HG02763 (cell line): ENCODE measurements at regions not wholly inside any gene's neighbourhood (a gene's known extent, or its start where the extent isn't known, plus 50 kb on each side); places are given as distances from the start of the nearest gene placed in this dataset.
"Not testable (repeated sequence)": the region's sequence is repeated elsewhere in the genome, so short reads cannot be mapped to it uniquely, and the experiment has no call there.

Source experiments
- ATAC-seq: cut with Tn5 transposase; IDR thresholded peaks from one replicate; pipeline ENCODE4 v1.9.1; 2021; ENCODE audit warnings: mild to moderate bottlenecking, moderate library complexity; ENCODE audit not compliant: unreplicated experiment

DNA sequence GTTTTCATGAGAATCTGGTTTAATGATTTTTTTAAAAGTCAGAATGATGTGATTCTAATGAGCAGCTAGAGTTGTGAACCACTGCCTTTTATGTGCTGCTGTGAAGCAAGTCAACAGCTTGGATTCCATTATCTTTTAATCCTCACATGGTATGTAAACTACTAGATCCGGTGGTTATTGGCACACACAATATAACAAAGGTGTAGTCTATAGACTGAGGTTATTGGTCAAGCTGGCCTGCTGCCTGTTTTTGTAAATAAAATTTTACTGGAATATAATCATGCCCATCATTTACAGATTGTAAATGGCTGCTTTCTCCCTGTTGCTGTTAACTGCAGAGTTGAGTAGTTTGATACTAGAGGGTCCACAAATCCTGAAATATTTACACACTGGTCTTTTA is 103.1 kb downstream of the OTOL1 start:
- ATAC-seq, result no peak

DNA sequence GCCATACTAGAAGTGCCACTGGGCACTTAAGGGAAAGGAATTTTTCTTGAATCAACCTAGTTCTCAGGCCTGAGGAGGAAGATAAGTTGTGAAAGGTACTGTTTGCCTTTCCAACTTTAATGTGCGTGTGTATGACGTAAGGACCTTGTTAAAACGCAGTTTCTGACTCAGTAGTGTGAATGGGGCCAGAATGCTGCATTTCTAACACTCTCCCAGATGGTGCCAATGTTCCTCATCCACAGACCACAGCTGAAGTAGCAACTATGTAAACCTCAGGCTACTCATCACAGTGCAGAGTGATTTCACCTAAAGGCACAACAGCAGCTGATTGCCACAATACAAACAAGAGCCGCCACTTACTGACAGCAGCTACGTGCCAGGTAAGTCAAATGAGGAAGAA is 103.6 kb downstream of the OTOL1 start:
- no peak for ATAC-seq

DNA sequence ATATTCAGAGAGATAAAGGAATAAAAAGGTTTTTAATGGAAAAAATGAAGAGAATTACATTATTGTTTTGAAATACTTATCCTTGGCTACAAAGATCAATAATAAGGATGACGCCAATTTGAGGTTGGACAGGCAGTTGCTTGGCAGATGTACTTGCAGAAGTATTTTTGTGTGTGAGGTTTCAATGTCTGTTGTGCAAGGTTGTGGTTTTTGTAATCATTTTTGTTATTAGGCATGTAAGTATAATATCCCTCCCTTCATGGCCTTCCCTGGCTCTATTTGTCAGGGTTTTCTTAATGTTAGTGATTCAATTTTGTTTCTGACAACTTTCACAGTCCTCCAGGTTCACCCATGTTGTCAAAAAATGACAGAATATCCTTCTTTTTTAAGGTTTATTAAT is 105.9 kb downstream of the OTOL1 start:
- no peak for ATAC-seq

DNA sequence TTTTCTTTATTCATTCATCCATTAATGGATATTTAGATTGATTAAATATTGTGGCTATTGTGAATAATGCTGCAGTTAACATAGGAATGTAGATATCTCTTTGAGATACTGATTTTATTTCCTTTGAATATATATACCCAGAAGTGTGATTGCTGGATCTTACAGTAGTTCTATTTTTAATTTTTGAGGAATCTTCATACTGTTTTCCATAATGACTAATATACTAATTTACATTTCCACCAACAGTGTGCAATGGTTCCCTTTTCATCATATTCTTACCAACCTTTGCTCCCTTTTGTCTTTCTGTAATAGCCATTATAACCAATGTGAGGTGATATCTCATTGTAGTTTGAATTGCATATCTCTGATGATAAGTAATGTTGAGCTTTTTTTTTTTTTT is 106.3 kb downstream of the OTOL1 start:
- ATAC-seq, result no peak

DNA sequence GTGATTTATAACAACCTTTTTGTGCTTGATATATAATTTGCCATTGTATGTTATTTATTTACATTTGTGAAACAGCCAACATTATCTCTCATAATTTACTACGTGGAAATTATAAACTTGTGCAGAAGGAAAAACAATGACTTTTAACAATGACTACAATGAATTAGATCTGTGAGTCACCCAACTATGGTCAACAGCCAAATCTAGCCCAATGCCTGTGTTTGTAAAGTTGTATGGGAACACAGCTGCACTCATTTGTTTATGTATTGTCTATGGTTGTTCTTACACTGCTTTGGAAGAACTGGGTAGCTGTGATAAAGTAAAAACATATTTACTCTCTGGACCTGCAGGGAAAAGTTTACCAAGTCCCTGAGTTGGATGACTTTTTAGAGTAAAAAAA is 110.4 kb downstream of the OTOL1 start:
- ATAC-seq, result no peak

DNA sequence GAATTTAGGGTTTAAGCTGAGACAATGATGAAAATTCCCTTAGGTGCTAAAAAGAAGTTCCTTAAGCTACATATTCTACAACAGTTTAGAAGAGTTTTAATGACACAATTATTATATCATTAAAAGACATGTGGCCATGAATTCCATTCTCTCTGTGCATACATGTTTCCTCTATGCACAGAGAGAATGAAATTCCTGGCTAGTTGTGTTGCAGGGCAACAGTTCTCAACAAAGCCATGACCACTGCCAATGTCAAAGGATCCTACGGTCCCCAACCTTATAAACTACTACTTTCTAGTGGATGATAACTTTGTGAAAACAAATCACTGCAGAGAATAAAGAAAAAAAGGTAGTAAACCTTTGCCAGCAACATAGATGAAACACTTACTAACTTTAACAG is 122.7 kb downstream of the OTOL1 start:
- no peak for ATAC-seq

DNA sequence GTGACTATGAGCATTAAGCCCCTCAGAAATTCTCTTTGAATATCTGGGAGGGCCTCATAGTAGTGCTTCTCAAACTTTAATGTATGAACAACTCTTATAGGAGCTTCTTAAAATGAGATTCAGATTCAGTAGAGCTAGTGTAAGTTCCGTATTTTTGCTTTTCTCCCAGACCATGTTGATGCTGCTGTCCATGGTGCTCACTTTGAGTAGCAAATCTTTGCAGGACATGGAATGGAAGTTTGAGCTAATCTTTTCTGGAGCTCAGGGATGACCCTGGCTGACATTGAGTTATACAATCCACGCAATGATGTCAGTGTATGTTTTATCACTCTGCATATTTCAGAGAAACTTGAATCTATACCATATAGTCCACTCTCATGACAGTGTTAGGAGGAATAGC is 134.2 kb downstream of the OTOL1 start:
- no peak for ATAC-seq

DNA sequence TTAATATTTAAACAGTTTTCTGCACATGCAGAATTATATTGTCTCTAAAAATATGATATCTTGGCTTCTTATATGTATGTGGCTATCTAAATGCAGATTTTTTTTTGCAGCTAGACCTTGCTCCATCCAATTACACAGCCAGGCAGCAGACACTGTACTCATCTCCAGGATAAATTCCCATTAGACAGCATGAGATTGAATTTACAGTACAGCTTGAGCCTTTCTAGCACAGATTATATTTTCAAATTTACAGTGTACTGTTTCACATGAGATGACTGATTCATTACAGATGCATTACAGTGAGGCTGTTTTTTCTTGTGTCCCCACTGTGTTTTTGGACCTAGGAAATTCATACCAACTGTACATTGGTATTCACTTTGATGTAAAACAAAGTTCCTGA is 134.9 kb downstream of the OTOL1 start:
- ATAC-seq, result no peak

DNA sequence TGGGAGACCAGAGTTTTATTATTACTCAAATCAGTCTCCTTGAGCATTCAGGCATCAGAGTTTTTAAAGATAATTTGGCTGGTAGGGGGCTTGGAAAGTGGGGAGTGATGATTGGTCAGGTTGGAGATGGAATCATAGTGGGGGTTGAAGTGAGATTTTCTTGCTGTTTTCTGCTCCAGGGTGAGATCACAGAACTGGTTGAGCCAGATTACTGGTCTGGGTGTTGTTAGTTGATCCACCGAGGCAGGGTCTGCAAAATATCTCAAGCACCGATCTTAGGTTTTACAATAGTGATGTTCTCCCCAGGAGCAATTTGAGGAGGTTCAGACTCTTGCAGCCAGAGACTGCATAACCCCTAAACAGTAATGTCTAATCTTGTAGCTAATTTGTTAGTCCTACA is 141.0 kb downstream of the OTOL1 start:
- no peak for ATAC-seq

DNA sequence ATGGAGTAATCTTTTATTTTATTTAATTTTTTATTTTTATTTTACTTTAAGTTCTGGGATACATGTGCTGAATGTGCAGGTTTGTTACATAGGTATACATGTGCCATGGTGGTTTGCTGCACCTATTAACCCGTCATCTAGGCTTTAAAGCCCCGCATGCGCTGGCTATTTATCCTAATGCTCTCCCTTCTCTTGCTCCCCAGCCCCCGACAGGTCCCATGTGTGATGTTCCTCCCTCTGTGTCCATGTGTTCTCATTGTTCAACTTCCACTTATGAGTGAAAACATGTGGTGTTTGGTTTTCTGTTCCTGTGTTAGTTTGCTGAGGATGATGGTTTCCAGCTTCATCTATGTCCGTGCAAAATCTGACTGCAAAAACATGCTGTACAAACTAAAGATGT is 142.5 kb downstream of the OTOL1 start:
- ATAC-seq, result not testable (repeated sequence)

DNA sequence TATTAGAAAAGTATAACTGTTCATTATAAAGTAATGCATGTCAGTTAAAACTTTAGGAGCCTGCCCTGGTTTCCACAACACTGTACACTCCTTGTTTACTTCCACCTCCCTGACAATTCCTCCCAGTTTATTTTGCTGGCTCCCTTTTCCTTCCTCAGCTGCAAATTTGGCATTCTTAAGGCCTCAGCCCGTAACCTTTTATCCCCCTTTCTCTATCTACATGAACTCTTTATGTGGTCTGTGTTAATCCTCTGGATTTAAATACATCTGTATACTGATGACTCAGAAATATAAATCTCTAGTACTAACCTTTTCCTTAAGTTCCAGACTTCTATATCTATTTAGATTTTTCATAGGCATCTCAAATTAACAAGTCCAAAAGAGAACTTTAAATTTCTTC is 143.6 kb downstream of the OTOL1 start:
- no peak for ATAC-seq

DNA sequence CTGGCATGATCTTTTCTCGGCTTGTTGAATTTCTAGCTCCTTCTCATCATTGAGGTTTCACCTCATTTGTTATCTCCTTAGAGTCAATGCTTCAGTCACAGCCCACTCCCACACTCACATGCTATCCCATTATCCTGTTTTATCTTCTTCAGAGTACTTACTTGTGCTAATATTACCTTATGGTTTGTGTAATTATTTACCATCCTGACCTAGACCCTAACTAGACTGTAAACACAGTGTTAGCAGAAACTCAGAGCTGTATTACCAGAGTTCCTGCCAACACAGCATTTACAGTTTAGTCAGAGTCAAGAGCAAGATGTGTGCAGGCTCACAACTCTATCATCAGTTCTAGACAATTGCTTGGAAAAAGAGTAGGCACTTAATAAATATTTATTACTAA is 144.7 kb downstream of the OTOL1 start:
- no peak for ATAC-seq

DNA sequence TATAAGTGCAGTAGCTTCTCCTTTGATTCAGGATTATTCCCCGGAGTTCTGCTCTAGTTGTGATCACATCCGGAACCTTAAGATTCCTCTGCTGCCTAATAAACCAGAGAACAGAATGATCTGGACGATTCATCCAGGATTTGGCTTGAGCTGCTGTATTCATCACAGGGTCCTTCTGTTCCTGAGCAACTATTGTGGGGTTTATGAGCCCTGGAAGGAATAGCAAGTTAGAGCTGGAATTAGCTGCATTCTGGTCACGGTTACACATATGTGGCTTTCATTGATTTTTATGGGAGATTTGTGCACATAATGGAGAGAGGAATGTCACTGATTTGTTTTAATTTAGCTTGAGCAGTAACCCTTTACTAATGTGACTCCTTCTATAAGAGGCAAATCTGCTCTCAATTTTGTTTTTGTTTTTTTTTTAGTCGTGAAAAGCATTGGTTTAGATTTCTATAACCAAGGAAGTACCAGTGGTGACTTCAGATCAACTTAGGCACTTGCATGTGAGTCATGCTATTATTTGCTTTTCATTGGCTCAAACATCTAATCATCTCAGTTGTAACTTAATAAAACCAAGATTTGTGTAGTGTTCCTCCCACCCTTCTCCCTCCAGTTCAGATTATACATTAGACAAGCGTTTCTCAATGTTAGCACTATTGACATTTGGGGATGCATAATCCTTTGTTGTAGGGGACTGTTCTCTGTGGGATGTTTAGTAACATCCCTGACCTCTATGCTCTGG is 148.5 kb downstream of the OTOL1 start:
- ATAC-seq, result no peak

DNA sequence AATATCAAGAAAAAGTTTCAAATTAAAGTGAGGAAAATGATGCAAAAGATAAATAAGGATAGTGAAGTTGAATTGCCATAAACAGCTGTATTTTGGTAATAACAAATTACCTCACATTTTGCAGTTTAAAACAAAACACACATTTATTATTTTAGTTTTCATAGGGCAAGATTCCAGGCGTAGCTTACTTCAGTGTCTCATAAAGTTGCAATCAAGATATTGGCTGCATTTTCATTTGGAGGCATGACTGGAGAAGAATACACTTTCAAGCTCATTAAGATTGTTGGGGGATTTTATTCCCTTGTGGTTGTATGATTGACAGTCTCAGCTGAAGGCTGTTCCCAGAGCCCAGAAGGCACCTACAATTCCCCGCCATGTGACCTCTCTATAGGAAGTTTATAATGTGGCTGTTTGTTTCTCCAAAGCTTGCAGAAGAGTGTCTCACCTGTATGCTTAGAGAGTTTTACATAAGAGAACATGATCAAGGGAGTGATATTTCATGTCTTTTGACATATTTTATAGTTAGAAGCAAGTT is 151.4 kb downstream of the OTOL1 start:
- no peak for ATAC-seq

DNA sequence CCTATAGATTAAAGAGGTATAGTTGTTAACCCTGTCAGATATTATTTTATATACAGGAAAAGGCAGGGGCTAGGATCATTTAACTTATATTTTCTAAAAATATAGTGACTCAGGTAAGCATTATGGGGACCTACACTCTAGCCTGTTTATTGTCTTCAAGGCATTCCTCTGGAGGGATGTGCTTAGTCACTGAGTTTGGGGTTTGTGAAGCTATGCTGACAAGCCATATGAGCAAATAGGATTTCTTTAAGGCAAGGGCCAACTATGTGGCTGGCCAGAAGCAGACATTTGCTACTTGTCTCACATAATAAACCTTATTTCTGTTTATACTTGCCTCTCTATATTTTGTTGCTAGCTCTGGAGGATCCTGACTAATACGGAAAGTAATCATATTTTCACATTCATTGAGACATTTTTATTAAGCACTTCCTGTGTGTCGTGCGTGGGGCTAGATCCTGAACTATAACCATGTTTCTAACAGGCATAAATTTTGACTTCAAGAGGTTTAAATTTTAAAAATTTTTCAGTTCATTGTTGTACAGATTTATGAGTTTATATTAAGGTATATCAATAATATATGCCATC is 153.4 kb downstream of the OTOL1 start:
- no peak for ATAC-seq

DNA sequence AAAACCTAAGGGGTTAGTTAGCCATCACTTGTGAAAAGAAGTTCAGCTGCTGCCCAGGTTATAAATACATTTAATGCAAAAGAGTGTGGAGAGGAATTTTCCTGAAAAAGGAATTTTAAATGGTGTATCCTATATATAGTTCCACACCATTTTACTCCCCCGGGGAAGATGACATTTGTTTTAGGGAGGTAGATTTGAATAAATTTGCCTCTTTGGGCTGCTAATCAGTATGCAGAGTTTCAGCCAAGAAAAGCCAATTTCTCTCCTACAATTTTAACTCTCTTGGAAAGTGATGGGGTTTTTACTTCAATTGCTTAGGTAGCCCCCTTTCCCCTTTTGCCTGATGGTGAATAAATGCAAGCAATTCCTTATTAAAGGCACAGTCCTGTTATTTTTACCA is 161.2 kb downstream of the OTOL1 start:
- ATAC-seq, result no peak

DNA sequence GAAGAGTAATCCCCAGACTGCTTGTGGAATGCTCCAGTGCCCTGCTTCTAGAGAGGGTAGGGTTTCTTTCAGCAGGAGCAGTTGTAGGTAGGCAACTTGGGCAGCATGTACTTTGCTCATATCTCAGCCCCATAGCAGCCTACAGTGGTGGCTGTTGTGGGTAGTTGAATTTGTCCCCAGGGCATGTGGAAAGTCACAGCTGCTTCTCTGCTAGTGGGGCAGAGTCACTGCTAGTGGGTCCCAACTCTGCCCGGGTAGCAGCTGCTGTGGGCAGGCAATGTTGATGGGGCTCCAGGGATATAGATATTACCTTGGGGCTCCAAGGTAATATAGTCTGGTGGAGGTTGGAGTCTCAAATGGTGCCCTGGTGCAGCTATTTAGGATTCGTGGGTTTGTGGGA is 174.5 kb downstream of the OTOL1 start:
- ATAC-seq, result no peak

DNA sequence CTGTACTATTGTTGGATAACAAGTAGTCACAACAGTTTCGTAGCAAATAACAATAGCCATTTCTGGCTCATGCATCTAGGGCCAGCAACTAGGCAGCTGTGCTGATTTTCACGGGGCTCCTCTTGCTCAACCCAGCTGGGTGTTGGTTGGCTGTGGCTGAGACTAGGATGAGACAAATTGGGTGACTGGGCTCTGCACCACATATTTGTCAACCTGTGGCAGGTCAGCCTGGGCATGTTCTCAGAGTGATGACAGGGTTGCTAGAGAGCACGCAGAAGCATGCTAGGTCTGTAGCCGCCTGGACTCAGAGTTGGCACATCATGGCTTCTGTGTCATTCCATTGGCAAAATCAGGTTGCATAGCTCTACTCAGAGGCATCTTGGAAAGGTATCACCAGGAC is 175.9 kb downstream of the OTOL1 start:
- ATAC-seq, result no peak

DNA sequence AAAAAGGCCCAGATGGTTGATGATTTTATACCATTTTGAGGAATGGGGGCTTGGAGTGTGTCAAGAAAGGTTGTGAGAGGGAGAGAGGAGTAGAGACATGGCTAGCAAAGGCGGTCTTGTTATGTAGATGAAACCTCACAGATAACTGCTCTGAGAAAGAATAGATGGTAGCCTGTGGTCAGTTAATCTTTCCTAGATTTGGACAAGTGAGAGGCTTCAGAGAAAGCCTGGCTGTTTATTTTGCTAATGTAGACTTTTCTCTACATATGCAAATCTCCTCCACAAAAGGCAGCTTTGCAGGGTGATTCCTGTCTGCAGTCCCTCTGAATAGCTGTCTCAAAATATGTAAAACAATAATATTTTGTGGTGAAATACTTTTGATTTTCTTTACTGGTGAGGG is 177.3 kb downstream of the OTOL1 start:
- no peak for ATAC-seq

DNA sequence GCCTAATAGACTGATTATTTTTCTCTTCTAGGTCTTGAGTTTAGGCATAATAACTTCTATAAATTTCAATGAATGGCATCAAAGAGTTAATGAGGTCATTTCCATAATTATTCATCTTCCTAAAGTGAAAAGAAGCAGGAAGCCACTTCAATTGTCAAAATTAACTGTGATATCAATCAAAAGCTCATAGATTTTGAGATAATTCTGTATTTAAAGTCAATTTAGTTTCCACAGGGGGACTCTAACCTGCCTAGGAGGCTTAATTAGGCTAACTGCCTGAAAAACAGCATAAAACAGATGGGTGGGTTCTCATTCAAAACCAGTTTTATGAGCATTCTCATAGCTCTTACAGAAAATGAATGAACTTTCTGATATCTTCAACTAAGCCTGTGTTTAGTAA is 177.8 kb downstream of the OTOL1 start:
- ATAC-seq, result no peak

DNA sequence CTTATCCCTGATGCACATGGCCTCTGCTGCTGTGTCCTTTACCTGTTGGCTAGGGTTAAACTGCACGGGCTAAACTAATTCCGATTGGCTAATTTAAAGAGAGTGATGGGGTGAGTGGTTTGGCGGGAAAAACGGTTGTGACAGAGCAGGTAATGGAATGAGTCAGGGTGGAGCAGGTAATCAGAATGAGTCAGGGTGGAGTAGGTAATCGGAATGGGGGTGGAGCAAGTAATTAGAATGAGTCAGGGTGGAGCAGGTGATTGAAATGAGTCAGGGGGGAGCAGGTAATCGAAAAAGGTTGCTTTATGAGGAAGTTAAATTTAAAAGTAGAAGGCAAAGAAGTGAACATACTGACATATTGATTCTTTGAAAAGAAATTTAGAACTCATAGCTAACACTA is 185.2 kb downstream of the OTOL1 start:
- ATAC-seq, result not testable (repeated sequence)

DNA sequence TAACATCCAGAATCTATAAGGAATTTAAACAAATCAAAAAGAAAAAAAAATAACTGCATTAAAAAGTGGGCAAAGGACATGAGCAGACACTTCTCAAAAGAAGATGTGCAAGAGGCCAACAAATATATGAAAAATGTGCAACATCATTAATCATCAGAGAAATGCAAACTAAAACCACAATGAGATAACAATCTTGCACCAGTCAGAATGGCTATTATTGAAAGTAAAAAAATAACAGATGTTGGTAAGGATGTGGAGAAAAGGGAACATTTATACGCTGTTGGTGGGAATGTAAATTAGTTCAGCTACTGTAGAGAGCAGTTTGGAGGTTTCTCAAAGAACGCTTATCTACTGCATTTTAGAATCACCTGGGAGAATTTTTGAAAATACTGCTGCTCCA is 186.1 kb downstream of the OTOL1 start:
- no peak for ATAC-seq
